Activated CD8-positive, alpha-beta T cell treated with anti-CD3 and anti-CD28 coated beads for 36 hours (primary cell): ENCODE measurements at regions not wholly inside any gene's neighbourhood (a gene's known extent, or its start where the extent isn't known, plus 50 kb on each side); places are given as distances from the start of the nearest gene placed in this dataset.
A peak's percentile ranks its signal among the peaks of the same experiment; 100 is the strongest.
"Not testable (repeated sequence)": the region's sequence is repeated elsewhere in the genome, so short reads cannot be mapped to it uniquely, and the experiment has no call there.

Experiments used
- ATAC-seq: fragments of 200-7000 bp; cut with Tn5 transposase; one replicate; pipeline ENCODE4 v1.10.0; 2021; ENCODE audit warnings: mild to moderate bottlenecking, moderate library complexity
- CTCF ChIA-PET: fragments of 350-600 bp; sonication (Branson Sonifier 250); formaldehyde crosslinking; loops from one replicate; lab custom pipeline; 2021; ENCODE audit warnings: antibody characterized with exemption; lab: Charles Lee
- POLR2A ChIA-PET: fragments of 350-600 bp; sonication (Branson Sonifier 250); formaldehyde crosslinking; loops from one replicate; lab custom pipeline; 2021; ENCODE audit warnings: antibody characterized with exemption; lab: Charles Lee
- DNase-seq: peaks from one replicate; pipeline ENCODE4 v3.0.0-alpha.2; 2020
- H3K27ac Mint-ChIP-seq: one replicate; pipeline ENCODE4 v1.8.0; 2021; ENCODE audit warnings: mild to moderate bottlenecking, mixed read lengths
- H3K27me3 Mint-ChIP-seq: one replicate; pipeline ENCODE4 v1.8.0; 2021; ENCODE audit warnings: mixed read lengths
- H3K36me3 Mint-ChIP-seq: one replicate; pipeline ENCODE4 v1.8.0; 2021; ENCODE audit warnings: low read depth, mixed read lengths
- H3K4me1 Mint-ChIP-seq: one replicate; pipeline ENCODE4 v1.8.0; 2021; ENCODE audit warnings: low read depth, mixed read lengths
- H3K4me3 Mint-ChIP-seq: one replicate; pipeline ENCODE4 v1.8.0; 2021; ENCODE audit warnings: mild to moderate bottlenecking, moderate library complexity, mixed read lengths
- H3K9me3 Mint-ChIP-seq: one replicate; pipeline ENCODE4 v1.8.0; 2021; ENCODE audit warnings: mixed read lengths
- intact Hi-C: fragments of 100-400 bp; cut with micrococcal nuclease; formaldehyde crosslinking; loops from one replicate; pipeline ENCODE4 v1.10.0; 2022
- TF ChIP-seq, protein P1 (sequence below): fragments of 200-600 bp; IDR thresholded peaks from one replicate; pipeline ENCODE4 v1.8.0; 2022; ENCODE audit warnings: antibody characterized with exemption, mild to moderate bottlenecking

- no peak for DNase-seq
- peaks cover 5% of the 10 kb centered on the region for H3K36me3 Mint-ChIP-seq
- TF ChIP-seq, protein P1, sequence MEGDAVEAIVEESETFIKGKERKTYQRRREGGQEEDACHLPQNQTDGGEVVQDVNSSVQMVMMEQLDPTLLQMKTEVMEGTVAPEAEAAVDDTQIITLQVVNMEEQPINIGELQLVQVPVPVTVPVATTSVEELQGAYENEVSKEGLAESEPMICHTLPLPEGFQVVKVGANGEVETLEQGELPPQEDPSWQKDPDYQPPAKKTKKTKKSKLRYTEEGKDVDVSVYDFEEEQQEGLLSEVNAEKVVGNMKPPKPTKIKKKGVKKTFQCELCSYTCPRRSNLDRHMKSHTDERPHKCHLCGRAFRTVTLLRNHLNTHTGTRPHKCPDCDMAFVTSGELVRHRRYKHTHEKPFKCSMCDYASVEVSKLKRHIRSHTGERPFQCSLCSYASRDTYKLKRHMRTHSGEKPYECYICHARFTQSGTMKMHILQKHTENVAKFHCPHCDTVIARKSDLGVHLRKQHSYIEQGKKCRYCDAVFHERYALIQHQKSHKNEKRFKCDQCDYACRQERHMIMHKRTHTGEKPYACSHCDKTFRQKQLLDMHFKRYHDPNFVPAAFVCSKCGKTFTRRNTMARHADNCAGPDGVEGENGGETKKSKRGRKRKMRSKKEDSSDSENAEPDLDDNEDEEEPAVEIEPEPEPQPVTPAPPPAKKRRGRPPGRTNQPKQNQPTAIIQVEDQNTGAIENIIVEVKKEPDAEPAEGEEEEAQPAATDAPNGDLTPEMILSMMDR: no peak
- intact Hi-C loops: loop anchor here (10.0 kb wide), 1 partner anchor 460 kb away; the partner anchor contains the start of gene AKR1E2
- H3K27ac Mint-ChIP-seq: no peak overlapping the region
- no peaks in the 10 kb centered on the region for H3K27me3 Mint-ChIP-seq
- CTCF ChIA-PET: interaction anchor here (1.1 to 5.0 kb wide), 4 partner anchors 11 to 471 kb away, joined by 4 to 50 read pairs (median 6); no protein-coding TSS in a partner anchor
- ATAC-seq: no peak
- no peak overlapping the region for H3K4me3 Mint-ChIP-seq
- H3K4me1 Mint-ChIP-seq: peaks cover 19% of the 10 kb centered on the region
- peaks cover 5% of the 10 kb centered on the region for H3K9me3 Mint-ChIP-seq
- POLR2A ChIA-PET: no interaction called here
Observed at GRCh38 chr10:5285186-5285585, 79.6 kb upstream of the UCN3 start.

- TF ChIP-seq, protein P1: no peak
- peaks cover 8% of the 10 kb centered on the region for H3K9me3 Mint-ChIP-seq
- H3K27ac Mint-ChIP-seq: no peak overlapping the region
- POLR2A ChIA-PET: no interaction called here
- H3K4me3 Mint-ChIP-seq: no peak overlapping the region
- H3K27me3 Mint-ChIP-seq: no peaks in the 10 kb centered on the region
- ATAC-seq (no peak), DNase-seq (no peak)
- peaks cover 10% of the 10 kb centered on the region for H3K36me3 Mint-ChIP-seq
- CTCF ChIA-PET: interaction anchor here (1.6 kb wide), 1 partner anchor 439 kb away, joined by 9 read pairs; no protein-coding TSS in a partner anchor
- H3K4me1 Mint-ChIP-seq: peaks cover 44% of the 10 kb centered on the region
- intact Hi-C loops: loop anchor here (10.0 kb wide), 1 partner anchor 464 kb away; the partner anchor contains the start of gene AKR1E2
Observed at GRCh38 chr10:5288359-5288758, 76.4 kb upstream of the UCN3 start.

GRCh38 chr10:5289228-5289627, 75.5 kb upstream of the UCN3 start:
- Mint-ChIP-seq H3K36me3 (peaks cover 13% of the 10 kb centered on the region), H3K4me1 (peaks cover 44% of the 10 kb centered on the region)
- POLR2A ChIA-PET, H3K27ac Mint-ChIP-seq, DNase-seq, CTCF ChIA-PET, H3K4me3 Mint-ChIP-seq, H3K9me3 Mint-ChIP-seq, H3K27me3 Mint-ChIP-seq, ATAC-seq: not testable (repeated sequence)
- intact Hi-C loops: loop anchor here (10.0 kb wide), 1 partner anchor 464 kb away; the partner anchor contains the start of gene AKR1E2

GRCh38 chr10:5291501-5292195, 73.1 kb upstream of the UCN3 start:
- peaks cover 31% of the 10 kb centered on the region for H3K36me3 Mint-ChIP-seq
- DNase-seq (peak; percentile 77), ATAC-seq (peak; percentile 64)
- CTCF ChIA-PET: interaction anchor here (0.9 to 1.1 kb wide), 2 partner anchors 8 to 442 kb away, joined by 3 to 5 read pairs; no protein-coding TSS in a partner anchor
- POLR2A ChIA-PET: interaction anchor here (0.7 to 1.8 kb wide), 3 partner anchors 10 to 26 kb away, joined by 3 to 6 read pairs (median 4); no protein-coding TSS in a partner anchor
- peaks cover 8% of the 10 kb centered on the region for H3K9me3 Mint-ChIP-seq
- peak overlapping the region; percentile 79 for H3K4me3 Mint-ChIP-seq
- H3K27ac Mint-ChIP-seq: peak overlapping the region; percentile 96
- H3K27me3 Mint-ChIP-seq: no peaks in the 10 kb centered on the region
- intact Hi-C loops: no loop called here
- peaks cover 56% of the 10 kb centered on the region for H3K4me1 Mint-ChIP-seq
- TF ChIP-seq, protein P1: no peak

DNA sequence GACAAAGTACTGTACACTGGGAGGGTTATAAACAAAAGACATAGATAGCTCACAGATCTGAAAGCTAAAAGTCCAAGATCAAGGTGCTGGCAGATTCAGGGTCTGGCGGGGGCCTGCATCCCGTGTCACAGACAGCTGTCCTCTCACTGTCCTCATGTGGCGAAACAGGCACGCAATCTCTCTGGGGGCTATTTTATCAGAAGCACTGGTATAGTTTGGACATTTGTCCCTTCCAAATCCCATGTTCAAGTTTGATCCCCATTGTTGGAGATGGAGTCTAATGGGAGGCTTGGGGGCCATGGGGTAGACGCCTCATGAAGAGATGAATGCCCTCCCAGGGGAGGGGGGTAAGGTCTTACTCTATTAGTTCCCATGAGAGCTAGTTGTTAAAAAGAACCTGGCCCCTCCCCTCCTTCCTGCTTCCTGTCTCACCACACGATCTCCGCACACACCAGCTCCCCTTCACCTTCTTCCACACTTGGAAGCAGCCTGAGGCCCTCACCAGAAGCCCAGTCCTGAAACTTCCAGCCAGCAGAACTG, 72.5 kb upstream of the UCN3 start:
- DNase-seq (peak; percentile 51), ATAC-seq (no peak)
- ChIA-PET POLR2A (interaction anchor here (0.7 to 1.8 kb wide), 3 partner anchors 10 to 26 kb away, joined by 3 to 6 read pairs (median 4); no protein-coding TSS in a partner anchor), CTCF (interaction anchor here (0.9 kb wide), 1 partner anchor 9 kb away, joined by 5 read pairs; no protein-coding TSS in a partner anchor)
- H3K27me3 Mint-ChIP-seq: no peaks in the 10 kb centered on the region
- H3K36me3 Mint-ChIP-seq: peaks cover 34% of the 10 kb centered on the region
- TF ChIP-seq, protein P1: no peak
- peak overlapping the region; percentile 79 for H3K4me3 Mint-ChIP-seq
- peak overlapping the region; percentile 96 for H3K27ac Mint-ChIP-seq
- H3K9me3 Mint-ChIP-seq: peaks cover 8% of the 10 kb centered on the region
- peaks cover 62% of the 10 kb centered on the region for H3K4me1 Mint-ChIP-seq
- intact Hi-C loops: no loop called here

DNA sequence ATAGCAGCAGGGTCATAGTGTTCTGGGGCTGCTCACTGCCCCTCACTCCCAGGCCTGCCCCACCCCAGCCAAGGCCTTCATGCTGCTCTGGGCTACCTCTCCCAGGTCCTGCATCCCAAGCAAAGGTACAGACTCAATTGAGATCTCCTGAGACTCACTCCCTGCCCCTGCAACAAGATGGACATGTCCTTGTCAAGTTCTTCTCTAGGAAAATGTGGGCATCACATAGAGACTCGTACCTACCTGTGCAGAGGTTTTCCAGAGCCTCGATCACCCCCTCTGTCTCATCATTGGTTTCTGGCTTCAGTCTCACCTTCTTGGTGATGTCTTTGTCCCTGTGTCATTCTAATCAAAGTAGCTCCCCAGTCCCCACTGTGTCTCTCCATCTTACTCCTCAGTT, 71.8 kb upstream of the UCN3 start:
- peaks cover 69% of the 10 kb centered on the region for H3K4me1 Mint-ChIP-seq
- ATAC-seq, DNase-seq, intact Hi-C loops, H3K27me3 Mint-ChIP-seq: not testable (repeated sequence)
- H3K36me3 Mint-ChIP-seq: peaks cover 40% of the 10 kb centered on the region
- H3K27ac Mint-ChIP-seq: peak overlapping the region; percentile 96
- peak overlapping the region; percentile 79 for H3K4me3 Mint-ChIP-seq
- H3K9me3 Mint-ChIP-seq: peaks cover 11% of the 10 kb centered on the region
- ChIA-PET CTCF (interaction anchor here (0.7 to 0.9 kb wide), 2 partner anchors 9 to 10 kb away, joined by 4 to 5 read pairs; no protein-coding TSS in a partner anchor), POLR2A (interaction anchor here (1.3 to 1.8 kb wide), 2 partner anchors 11 to 25 kb away, joined by 4 to 6 read pairs; no protein-coding TSS in a partner anchor)
